ENCODE measurements at regions not wholly inside any gene's neighbourhood (a gene's known extent, or its start where the extent isn't known, plus 50 kb on each side); places are given as distances from the start of the nearest gene placed in this dataset.

- TF ChIP-seq CTCF (IDR thresholded peaks at IDR 0.05) (no peak), EZH2 (IDR thresholded peaks at IDR 0.05; ENCODE audit: borderline replicate concordance, insufficient read depth, low read depth, low read length, poor library complexity, severe bottlenecking) (no peak)
These were observed 72.6 kb downstream of the LRRC30 start for GRCh38 chr18:7303316-7304060.
